ENCODE measurements at regions not wholly inside any gene's neighbourhood (a gene's known extent, or its start where the extent isn't known, plus 50 kb on each side); places are given as distances from the start of the nearest gene placed in this dataset.

GRCh38 chr2:4073026-4073569, 369.7 kb downstream of the DCDC2C start:
- no peak overlapping the region for H3K4me3 ChIP-seq (ENCODE audit: low read length)
- H3K79me2 ChIP-seq (ENCODE audit: low read length), result no peaks in the 10 kb centered on the region
- no peak overlapping the region for H2AFZ ChIP-seq (ENCODE audit: low read depth, low read length)
- H3K27ac ChIP-seq (ENCODE audit: low read length), result no peak overlapping the region
- TF ChIP-seq CTCF (IDR thresholded peaks at IDR 0.05; ENCODE audit: low read depth, low read length) (no peak), EZH2phosphoT487 (IDR thresholded peaks at IDR 0.05; ENCODE audit: low read depth) (no peak)
- H4K20me1 ChIP-seq (ENCODE audit: insufficient read depth, low read length), result no peaks in the 10 kb centered on the region
- no peak overlapping the region for H3K9ac ChIP-seq (ENCODE audit: low read length)
- H3K9me3 ChIP-seq (ENCODE audit: insufficient read depth, low read length), result no peaks in the 10 kb centered on the region
- H3K4me2 ChIP-seq (ENCODE audit: low read length), result no peak overlapping the region
- H3K27me3 ChIP-seq (ENCODE audit: low read depth, low read length), result no peaks in the 10 kb centered on the region; the same call in 1 of the 2 replicates
- H3K36me3 ChIP-seq (replicated peaks; ENCODE audit: low read depth, low read length), result no peaks in the 10 kb centered on the region
- no peaks in the 10 kb centered on the region for H3K4me1 ChIP-seq (ENCODE audit: low read length)

DNA sequence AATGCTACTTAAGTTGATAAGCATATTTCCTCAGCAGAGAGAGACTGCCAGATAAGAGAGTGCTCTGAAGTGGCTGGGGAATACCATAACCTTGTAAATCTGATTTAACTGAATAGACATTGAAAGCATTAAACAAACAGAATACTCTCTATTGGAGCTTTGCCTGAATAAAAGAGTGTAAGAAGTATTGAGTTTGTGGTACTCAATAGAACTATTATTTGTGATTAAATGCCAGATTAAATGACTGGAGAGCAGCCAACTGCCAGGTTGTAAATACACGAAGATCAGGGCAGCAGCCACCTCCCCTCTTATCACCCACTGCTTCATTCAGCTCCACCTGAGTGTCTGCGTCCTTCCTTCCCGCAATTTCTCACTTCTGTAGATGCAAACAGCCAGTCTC, 373.6 kb downstream of the DCDC2C start:
- H3K9ac ChIP-seq (ENCODE audit: low read length), result no peak overlapping the region
- H3K79me2 ChIP-seq (ENCODE audit: low read length), result no peaks in the 10 kb centered on the region
- no peak overlapping the region for H2AFZ ChIP-seq (ENCODE audit: low read depth, low read length)
- H3K4me3 ChIP-seq (ENCODE audit: low read length), result no peak overlapping the region
- no peaks in the 10 kb centered on the region for H3K27me3 ChIP-seq (ENCODE audit: low read depth, low read length)
- no peaks in the 10 kb centered on the region for H3K4me1 ChIP-seq (ENCODE audit: low read length)
- TF ChIP-seq CTCF (IDR thresholded peaks at IDR 0.05; ENCODE audit: low read depth, low read length) (no peak), EZH2phosphoT487 (IDR thresholded peaks at IDR 0.05; ENCODE audit: low read depth) (no peak)
- H4K20me1 ChIP-seq (ENCODE audit: insufficient read depth, low read length), result no peaks in the 10 kb centered on the region
- no peaks in the 10 kb centered on the region for H3K36me3 ChIP-seq (replicated peaks; ENCODE audit: low read depth, low read length)
- H3K9me3 ChIP-seq (ENCODE audit: insufficient read depth, low read length), result no peaks in the 10 kb centered on the region
- H3K4me2 ChIP-seq (ENCODE audit: low read length), result no peak overlapping the region
- H3K27ac ChIP-seq (ENCODE audit: low read length), result no peak overlapping the region

GRCh38 chr2:4085186-4085585, 381.8 kb downstream of the DCDC2C start:
- Histone ChIP-seq H3K79me2 (ENCODE audit: low read length) (no peaks in the 10 kb centered on the region), H3K36me3 (replicated peaks; ENCODE audit: low read depth, low read length) (no peaks in the 10 kb centered on the region), H3K9me3 (ENCODE audit: insufficient read depth, low read length) (no peaks in the 10 kb centered on the region), H3K4me1 (ENCODE audit: low read length) (no peaks in the 10 kb centered on the region), H3K27ac (ENCODE audit: low read length) (no peak overlapping the region), H3K27me3 (ENCODE audit: low read depth, low read length) (no peaks in the 10 kb centered on the region), H3K4me2 (ENCODE audit: low read length) (no peak overlapping the region), H3K4me3 (ENCODE audit: low read length) (no peak overlapping the region), H3K9ac (ENCODE audit: low read length) (no peak overlapping the region), H2AFZ (ENCODE audit: low read depth, low read length) (no peak overlapping the region), H4K20me1 (ENCODE audit: insufficient read depth, low read length) (no peaks in the 10 kb centered on the region)
- no peak for TF ChIP-seq EZH2phosphoT487 (IDR thresholded peaks at IDR 0.05; ENCODE audit: low read depth)
- TF ChIP-seq CTCF (IDR thresholded peaks at IDR 0.05; ENCODE audit: low read depth, low read length), result no peak

DNA sequence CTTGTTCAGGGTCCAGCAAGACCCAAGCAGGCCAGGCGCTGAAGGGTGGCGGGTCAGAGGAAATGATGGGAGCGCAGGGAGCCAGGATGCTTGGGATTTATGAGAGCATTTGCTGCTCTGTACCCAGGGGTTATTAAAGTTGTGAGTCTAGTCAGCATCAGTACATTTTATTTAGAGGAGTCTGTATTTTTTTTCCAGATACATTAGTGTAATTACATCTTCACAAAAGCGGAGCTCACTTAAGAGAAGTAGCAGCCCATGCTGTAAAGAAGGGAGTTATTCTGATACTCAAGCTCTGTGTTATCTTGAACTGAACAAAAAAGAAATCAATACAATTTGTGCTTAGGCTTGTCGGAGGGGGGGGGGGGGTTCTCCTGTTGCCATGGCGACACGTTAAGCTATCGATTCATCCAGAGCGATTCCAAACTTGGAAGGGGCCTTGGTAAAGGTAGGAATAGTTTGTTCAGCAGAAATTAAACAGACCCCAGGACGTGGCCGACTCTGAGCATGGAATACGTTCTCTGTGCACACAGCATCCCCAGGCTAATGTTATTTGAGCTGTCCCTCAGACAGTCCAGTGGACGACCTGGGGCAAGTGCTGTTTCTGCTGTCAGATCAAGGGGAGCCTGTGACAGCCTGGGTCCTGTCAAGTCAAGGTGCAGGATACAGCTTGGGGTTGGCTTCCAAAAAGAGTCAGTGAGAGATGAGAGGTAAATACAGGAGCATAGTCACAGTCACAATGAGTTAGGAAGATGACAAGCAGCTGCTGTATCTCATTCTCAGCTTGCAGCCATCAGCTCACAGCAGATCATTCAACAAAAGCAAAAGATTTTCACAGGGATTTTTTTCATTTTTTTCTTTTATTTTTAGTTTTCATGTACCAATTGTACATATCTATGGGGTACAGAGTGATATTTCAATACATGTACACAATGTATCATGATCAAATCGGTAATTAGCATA, 387.6 kb downstream of the DCDC2C start:
- H3K36me3 ChIP-seq (replicated peaks; ENCODE audit: low read depth, low read length), result no peaks in the 10 kb centered on the region
- no peaks in the 10 kb centered on the region for H3K27me3 ChIP-seq (ENCODE audit: low read depth, low read length)
- H3K4me3 ChIP-seq (ENCODE audit: low read length), result no peak overlapping the region
- H3K27ac ChIP-seq (ENCODE audit: low read length), result no peak overlapping the region
- no peak overlapping the region for H3K9ac ChIP-seq (ENCODE audit: low read length)
- TF ChIP-seq EZH2phosphoT487 (IDR thresholded peaks at IDR 0.05; ENCODE audit: low read depth) (no peak), CTCF (IDR thresholded peaks at IDR 0.05; ENCODE audit: low read depth, low read length) (no peak)
- no peaks in the 10 kb centered on the region for H3K79me2 ChIP-seq (ENCODE audit: low read length)
- no peaks in the 10 kb centered on the region for H4K20me1 ChIP-seq (ENCODE audit: insufficient read depth, low read length)
- H3K4me2 ChIP-seq (ENCODE audit: low read length), result no peak overlapping the region
- no peak overlapping the region for H2AFZ ChIP-seq (ENCODE audit: low read depth, low read length)
- H3K9me3 ChIP-seq (ENCODE audit: insufficient read depth, low read length), result no peaks in the 10 kb centered on the region
- no peaks in the 10 kb centered on the region for H3K4me1 ChIP-seq (ENCODE audit: low read length)

Measured in OCI-LY3 (cell line).